GM23338 (cell line): ENCODE measurements at regions not wholly inside any gene's neighbourhood (a gene's known extent, or its start where the extent isn't known, plus 50 kb on each side); places are given as distances from the start of the nearest gene placed in this dataset.

ENCODE experiments used
- CREB1 ChIP-seq: fragments of 250-450 bp; sonication (Bioruptor Pico); IDR thresholded peaks from 2 replicates; pipeline ENCODE4 v1.5.0; 2020; ENCODE audit warnings: low read depth, mild to moderate bottlenecking, moderate library complexity
- CTCF ChIP-seq, 2 experiments: fragments of 200-600 bp in 1 of 2; sonication (generic) in 1 of 2; conservative IDR thresholded peaks; 2 replicates each; pipeline versions ENCODE4 v1.5.1 to v1.6.1; 2016 to 2017; ENCODE audit warnings: antibody characterized with exemption in 2 of 2, low read depth in 2 of 2, mild to moderate bottlenecking in 2 of 2, moderate library complexity in 1 of 2
- EZH2 ChIP-seq: fragments of 200-600 bp; sonication (generic); IDR thresholded peaks from one replicate; pipeline ENCODE4 v1.8.0; 2017; ENCODE audit warnings: antibody characterized with exemption, mild to moderate bottlenecking, low read depth; ENCODE audit not compliant: unreplicated experiment
- EZH2phosphoT487 ChIP-seq: fragments of 200-600 bp; sonication (generic); IDR thresholded peaks from one replicate; pipeline ENCODE4 v1.8.1; 2018; ENCODE audit warnings: antibody characterized with exemption; ENCODE audit not compliant: unreplicated experiment
- JUNB ChIP-seq: IDR thresholded peaks from one replicate; pipeline ENCODE4 v1.6.1; 2016; ENCODE audit warnings: antibody characterized with exemption; ENCODE audit not compliant: unreplicated experiment
- POLR2AphosphoS5 ChIP-seq: IDR thresholded peaks from 2 replicates; pipeline ENCODE4 v1.6.1; 2016; ENCODE audit warnings: antibody characterized with exemption, low read depth
- REST ChIP-seq: IDR thresholded peaks from one replicate; pipeline ENCODE4 v1.6.1; 2018; ENCODE audit warnings: antibody characterized with exemption; ENCODE audit not compliant: unreplicated experiment
- STAT1 ChIP-seq: IDR thresholded peaks from one replicate; pipeline ENCODE4 v1.6.1; 2016; ENCODE audit warnings: antibody characterized with exemption; ENCODE audit not compliant: unreplicated experiment

DNA sequence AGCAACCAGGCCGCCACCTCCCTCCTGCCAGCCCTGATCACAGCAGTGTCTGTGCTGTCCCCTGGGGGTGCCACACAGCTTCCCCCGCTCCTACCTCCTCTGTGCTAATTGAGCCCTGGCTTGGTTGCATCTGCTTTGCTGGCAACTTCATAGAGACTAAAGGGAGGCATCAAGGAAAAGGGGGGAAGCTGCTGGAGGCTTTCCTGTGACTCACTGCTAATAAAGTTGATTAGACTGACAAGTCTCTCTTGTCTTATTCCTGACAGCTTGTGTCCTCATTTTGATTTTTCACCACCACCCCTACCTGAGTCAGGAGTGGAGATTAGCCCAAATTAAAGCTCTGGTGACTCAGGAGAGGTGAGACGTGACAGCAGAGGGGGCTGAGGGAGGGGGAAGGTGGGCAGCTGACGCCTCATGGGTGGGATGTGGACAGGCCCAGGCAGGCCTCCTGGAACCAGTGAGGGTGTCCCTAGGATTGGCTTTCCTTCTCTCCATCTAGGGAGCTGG, 310.0 kb downstream of the CBLN1 start:
- TF ChIP-seq EZH2phosphoT487 (no peak), CTCF (conservative IDR thresholded peaks at IDR 0.05; ENCODE audit: low read depth in 2 of 2) (no peak), EZH2 (no peak), REST (no peak), POLR2AphosphoS5 (no peak), JUNB (no peak), CREB1 (CRISPR knock-in tag) (no peak), STAT1 (no peak)
